Ovary (tissue), 3 donors: ENCODE measurements at regions not wholly inside any gene's neighbourhood (a gene's known extent, or its start where the extent isn't known, plus 50 kb on each side); places are given as distances from the start of the nearest gene placed in this dataset.

Experiments used
- EP300 ChIP-seq: sonication (generic); formaldehyde crosslinking; IDR thresholded peaks from one replicate; pipeline ENCODE4 v1.6.1; 2017; ENCODE audit warnings: antibody characterized with exemption
- POLR2A ChIP-seq: fragments of 450-650 bp; IDR thresholded peaks from one replicate; pipeline ENCODE4 v1.6.1; 2017; ENCODE audit warnings: antibody characterized with exemption, mild to moderate bottlenecking, moderate library complexity
- TF ChIP-seq, protein P1 (sequence below), 3 donors: fragments of 450-650 bp in 2 of 3; fragments of 200-600 bp in 1 of 3; IDR thresholded peaks; one replicate each; pipeline versions ENCODE4 v1.5.1 to v1.8.0; 2016 to 2022; ENCODE audit warnings: antibody characterized with exemption in 3 of 3, mild to moderate bottlenecking in 1 of 3
- donor health status: DM: no; HTN: no; CAD: no.

DNA sequence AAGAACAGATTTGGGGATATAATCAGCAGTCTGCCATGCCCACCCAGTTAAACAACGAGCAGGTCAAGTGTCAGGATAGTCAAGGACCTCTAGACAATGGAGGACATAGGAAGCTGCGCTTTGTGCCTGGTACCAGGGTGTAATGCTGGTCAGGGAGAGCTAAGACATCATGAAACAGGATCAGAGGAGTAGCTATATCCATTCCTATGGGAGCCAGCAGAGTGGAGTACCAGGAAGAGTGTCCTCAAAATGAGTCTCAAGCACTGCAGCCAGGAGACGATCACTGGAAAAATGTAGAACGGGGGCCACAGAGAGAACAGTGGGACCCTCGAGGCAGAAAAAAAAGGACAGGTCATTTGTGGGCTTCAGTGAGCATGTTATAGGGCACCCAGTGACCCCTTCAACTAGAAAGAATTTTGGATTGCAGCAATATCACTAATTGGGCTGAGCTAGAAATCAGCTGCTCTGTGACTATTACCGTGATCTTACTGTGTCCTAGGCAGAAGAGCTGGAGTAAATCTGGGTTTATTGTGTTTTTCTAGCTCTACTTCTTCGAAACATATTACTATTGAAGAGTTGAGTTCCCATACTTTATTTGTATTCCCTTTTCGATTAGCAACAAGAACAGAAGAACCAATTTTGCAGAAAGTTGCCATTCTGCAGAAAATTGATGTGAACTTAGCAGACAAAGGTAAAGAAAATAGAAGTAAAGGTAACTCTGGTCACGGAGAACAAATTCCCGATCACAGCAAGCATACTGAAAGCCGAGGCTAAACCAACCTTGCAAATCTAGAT lies 319.6 kb downstream of the AHR start:
- TF ChIP-seq, protein P1, sequence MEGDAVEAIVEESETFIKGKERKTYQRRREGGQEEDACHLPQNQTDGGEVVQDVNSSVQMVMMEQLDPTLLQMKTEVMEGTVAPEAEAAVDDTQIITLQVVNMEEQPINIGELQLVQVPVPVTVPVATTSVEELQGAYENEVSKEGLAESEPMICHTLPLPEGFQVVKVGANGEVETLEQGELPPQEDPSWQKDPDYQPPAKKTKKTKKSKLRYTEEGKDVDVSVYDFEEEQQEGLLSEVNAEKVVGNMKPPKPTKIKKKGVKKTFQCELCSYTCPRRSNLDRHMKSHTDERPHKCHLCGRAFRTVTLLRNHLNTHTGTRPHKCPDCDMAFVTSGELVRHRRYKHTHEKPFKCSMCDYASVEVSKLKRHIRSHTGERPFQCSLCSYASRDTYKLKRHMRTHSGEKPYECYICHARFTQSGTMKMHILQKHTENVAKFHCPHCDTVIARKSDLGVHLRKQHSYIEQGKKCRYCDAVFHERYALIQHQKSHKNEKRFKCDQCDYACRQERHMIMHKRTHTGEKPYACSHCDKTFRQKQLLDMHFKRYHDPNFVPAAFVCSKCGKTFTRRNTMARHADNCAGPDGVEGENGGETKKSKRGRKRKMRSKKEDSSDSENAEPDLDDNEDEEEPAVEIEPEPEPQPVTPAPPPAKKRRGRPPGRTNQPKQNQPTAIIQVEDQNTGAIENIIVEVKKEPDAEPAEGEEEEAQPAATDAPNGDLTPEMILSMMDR (IDR thresholded peaks at IDR 0.05): no peak
- no peak for TF ChIP-seq POLR2A
- TF ChIP-seq EP300: no peak
